GM12878 (cell line): ENCODE measurements at regions not wholly inside any gene's neighbourhood (a gene's known extent, or its start where the extent isn't known, plus 50 kb on each side); places are given as distances from the start of the nearest gene placed in this dataset.

Experiments
- ATAC-seq: fragments of 200-7000 bp; cut with Tn5 transposase; 3 replicates; pipeline ENCODE4 v1.9.1; 2020; ENCODE audit warnings: mild to moderate bottlenecking, moderate library complexity
- BruUV-seq: library from RNA; stranded (reverse); fragments of 400-500 nt; replicated peaks from 2 replicates; lab custom pipeline; 2021; lab: Mats Ljungman, UMichigan
- CTCF ChIA-PET: fragments of 300-600 bp; sonication (Branson Sonifier 250); formaldehyde crosslinking; extraction: SDS; loops from one replicate; lab custom pipeline; 2021; ENCODE audit warnings: inconsistent platforms; lab: Yijun Ruan, JAX
- POLR2A ChIA-PET: fragments of 350-600 bp; formaldehyde crosslinking; extraction: SDS; loops from one replicate; lab custom pipeline; 2021; ENCODE audit warnings: inconsistent platforms; lab: Charles Lee
- RAD21 ChIA-PET: fragments of 300-600 bp; sonication (Branson Sonifier 250); formaldehyde crosslinking; loops from one replicate; lab custom pipeline; 2023; ENCODE audit warnings: antibody characterized with exemption; ENCODE audit not compliant: unreplicated experiment; lab: Charles Lee
- SMC1A ChIA-PET: fragments of 300-600 bp; sonication (Branson Sonifier 250); formaldehyde crosslinking; loops from one replicate; lab custom pipeline; 2023; ENCODE audit not compliant: unreplicated experiment, uncharacterized antibody; lab: Charles Lee
- DNase-seq: peaks from one replicate; pipeline ENCODE4 v3.0.0-alpha.2; 2011; ENCODE audit warnings: low read depth, low spot score
- FAIRE-seq: peaks from 3 replicates; lab custom pipeline; 2011; peaks lifted over from hg19 to GRCh38; lab: Jason Lieb, UNC
- H2AFZ ChIP-seq: 2 replicates; pipeline ENCODE4 v1.6.0; 2011; ENCODE audit warnings: low read depth, low read length, control low read depth; ENCODE audit not compliant: control insufficient read depth
- H3K27ac ChIP-seq: 2 replicates; pipeline ENCODE4 v1.5.1; 2011; ENCODE audit warnings: control low read depth; ENCODE audit not compliant: control insufficient read depth, insufficient read depth
- H3K27me3 ChIP-seq, 2 experiments: replicated peaks in 1 of 2; 2 replicates each; pipeline versions ENCODE4 v1.6.0 to v1.6.1; 2011; ENCODE audit warnings: low read length in 1 of 2; ENCODE audit not compliant: control insufficient read depth in 2 of 2, insufficient read depth in 2 of 2
- H3K36me3 ChIP-seq, 2 experiments: 2 replicates each; pipeline ENCODE4 v1.5.1; 2011; ENCODE audit warnings: low read length in 1 of 2; ENCODE audit not compliant: control insufficient read depth in 2 of 2, insufficient read depth in 2 of 2
- H3K4me1 ChIP-seq: 2 replicates; pipeline ENCODE4 v1.6.1; 2011; ENCODE audit warnings: mild to moderate bottlenecking, low read length, moderate library complexity, mixed read lengths; ENCODE audit not compliant: control insufficient read depth, insufficient read depth
- H3K4me2 ChIP-seq: 2 replicates; pipeline ENCODE4 v1.6.0; 2011; ENCODE audit warnings: control low read depth; ENCODE audit not compliant: control insufficient read depth, insufficient read depth
- H3K4me3 ChIP-seq: fragments of 200-600 bp; sonication (generic); 2 replicates; pipeline ENCODE4 v1.5.1; 2016
- H3K79me2 ChIP-seq: 2 replicates; pipeline ENCODE4 v1.6.0; 2011; ENCODE audit warnings: low read length; ENCODE audit not compliant: control insufficient read depth, insufficient read depth
- H3K9ac ChIP-seq: 2 replicates; pipeline ENCODE4 v1.8.0; 2011; ENCODE audit warnings: low read length, control low read depth, mixed read lengths; ENCODE audit not compliant: control insufficient read depth, insufficient read depth
- H3K9me3 ChIP-seq: replicated peaks from 3 replicates; pipeline ENCODE4 v1.5.1; 2011; ENCODE audit warnings: mild to moderate bottlenecking, low read length; ENCODE audit not compliant: control insufficient read depth, insufficient read depth
- H4K20me1 ChIP-seq: 2 replicates; pipeline ENCODE4 v1.6.0; 2011; ENCODE audit not compliant: control insufficient read depth, insufficient read depth
- BHLHE40 ChIP-seq, 2 experiments: fragments of 450-650 bp in 1 of 2; IDR thresholded peaks; 2 replicates each; pipeline ENCODE4 v1.6.1; 2011 to 2017; ENCODE audit warnings: low read depth in 2 of 2, borderline replicate concordance in 1 of 2, improper control_type of control experiment in 1 of 2, low read length in 1 of 2, mild to moderate bottlenecking in 1 of 2
- DPF2 ChIP-seq: fragments of 450-650 bp; IDR thresholded peaks from 2 replicates; pipeline ENCODE4 v1.6.1; 2017; ENCODE audit warnings: mild to moderate bottlenecking
- KAT2A ChIP-seq: conservative IDR thresholded peaks from 2 replicates; pipeline ENCODE4 v1.6.1; 2011; ENCODE audit warnings: low read depth, low read length; ENCODE audit not compliant: control insufficient read depth
- NFIC ChIP-seq: IDR thresholded peaks from 2 replicates; pipeline ENCODE4 v1.6.1; 2012; ENCODE audit warnings: low read depth, mild to moderate bottlenecking, inconsistent platforms, low read length, moderate library complexity
- POU2F2 ChIP-seq: IDR thresholded peaks from 3 replicates; pipeline ENCODE4 v1.6.1; 2011; ENCODE audit warnings: low read depth, mild to moderate bottlenecking, low read length, borderline replicate concordance
- SIX5 ChIP-seq: IDR thresholded peaks from 2 replicates; pipeline ENCODE4 v1.6.1; 2011; ENCODE audit warnings: mild to moderate bottlenecking, low read depth, low read length, moderate library complexity; ENCODE audit not compliant: severe bottlenecking
- SMAD5 ChIP-seq: IDR thresholded peaks from 2 replicates; pipeline ENCODE4 v1.6.1; 2016; ENCODE audit warnings: antibody characterized with exemption, low read depth
- TCF12 ChIP-seq: IDR thresholded peaks from 2 replicates; pipeline ENCODE4 v1.6.1; 2011; ENCODE audit warnings: low read depth, mild to moderate bottlenecking, low read length
- WGBS: methylation state at CpG from one replicate; pipeline ENCODE4 v1.1.6; 2016; ENCODE audit warnings: low lambda C conversion rate; ENCODE audit not compliant: insufficient replicate concordance, insufficient coverage; ENCODE audit errors: missing lambda C conversion rate; 5-methylcytosine and 5-hydroxymethylcytosine counted together
- in situ Hi-C: fragments of 300-500 bp; cut with MboI; formaldehyde crosslinking; loops from 9 replicates; pipeline ENCODE4 v1.14.3; 2018; ENCODE audit warnings: mixed read lengths
- intact Hi-C: fragments of 100-400 bp; cut with micrococcal nuclease; formaldehyde crosslinking; loops from one replicate; pipeline ENCODE4 v1.14.2; 2022; ENCODE audit not compliant: unreplicated experiment
- TF ChIP-seq, protein P1 (sequence below): fragments of 450-650 bp; formaldehyde crosslinking; IDR thresholded peaks from 2 replicates; pipeline ENCODE4 v1.5.0; 2022; ENCODE audit warnings: mild to moderate bottlenecking, missing genetic modification characterization
- TF ChIP-seq, protein P2 (sequence below): fragments of 450-650 bp; IDR thresholded peaks from 2 replicates; pipeline ENCODE4 v1.6.1; 2017; ENCODE audit warnings: mild to moderate bottlenecking
- TF ChIP-seq, protein P3 (sequence below): fragments of 450-650 bp; IDR thresholded peaks from 2 replicates; pipeline ENCODE4 v1.6.1; 2016; ENCODE audit warnings: mild to moderate bottlenecking

DNA sequence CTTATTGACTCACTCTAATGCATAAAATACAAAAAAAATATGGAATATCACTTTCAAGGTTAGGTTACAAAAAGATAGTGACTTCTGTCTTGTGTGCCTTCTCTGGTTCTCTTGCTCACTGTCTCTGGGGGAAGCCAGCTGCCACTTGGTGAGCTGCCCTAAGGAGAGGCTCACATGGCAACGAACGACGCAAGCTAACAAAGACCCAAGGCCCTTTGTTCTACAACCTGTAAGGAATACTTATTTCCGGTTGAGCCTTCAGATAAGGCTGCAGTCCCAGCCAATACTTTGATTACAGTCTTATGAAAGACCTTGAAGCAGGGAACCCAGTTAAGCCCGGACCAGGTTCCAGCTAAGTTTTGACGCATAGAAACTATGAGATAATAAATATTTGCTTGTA lies 242.4 kb upstream of the TBX3 start:
- Histone ChIP-seq H3K4me1 (no peaks in the 10 kb centered on the region), H3K27ac (no peak overlapping the region), H3K27me3 (no peaks in the 10 kb centered on the region), H3K36me3 (no peaks in the 10 kb centered on the region), H3K79me2 (no peaks in the 10 kb centered on the region), H2AFZ (no peak overlapping the region), H3K4me2 (no peak overlapping the region), H4K20me1 (no peaks in the 10 kb centered on the region), H3K9ac (no peak overlapping the region), H3K4me3 (no peak overlapping the region), H3K9me3 (no peaks in the 10 kb centered on the region)
- ChIA-PET SMC1A (interaction anchor here (0.9 kb wide), 1 partner anchor 81 kb away, joined by 3 read pairs; no protein-coding TSS in a partner anchor), RAD21 (no interaction called here), POLR2A (no interaction called here), CTCF (no interaction called here)
- in situ Hi-C loops: no loop called here
- DNase-seq (no peak), FAIRE-seq (no peak), ATAC-seq (no peak)
- intact Hi-C loops: no loop called here
- 64% methylated on average over 6 of the region's 6 CpGs for WGBS
- TF ChIP-seq NFIC (no peak), KAT2A (no peak), DPF2 (no peak), POU2F2 (no peak)
- no TSS peak for BruUV-seq

DNA sequence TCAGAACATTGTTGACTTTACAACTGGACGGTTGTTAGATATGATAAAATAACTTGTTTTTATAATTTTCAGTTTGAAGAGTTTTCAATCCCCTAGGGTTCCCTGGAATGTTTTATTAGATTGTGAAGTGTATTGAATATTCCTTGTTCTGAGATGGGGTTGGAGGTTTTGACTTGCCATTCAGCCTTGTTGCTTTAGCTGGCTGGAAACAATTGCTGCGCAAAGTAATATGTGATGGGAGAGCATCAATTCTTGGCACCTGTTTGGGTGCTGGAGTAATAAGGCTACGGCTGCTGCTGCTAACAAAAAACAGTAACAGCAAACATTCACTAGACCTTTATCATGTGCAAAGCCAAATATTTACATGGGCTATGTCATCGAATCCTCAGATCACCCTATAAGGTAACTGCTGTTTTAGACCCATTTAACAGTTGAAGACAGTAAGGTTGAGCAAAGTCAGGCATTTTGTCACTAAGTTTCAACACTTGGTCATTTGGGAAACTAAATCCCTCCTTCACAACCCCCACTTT lies 241.0 kb upstream of the TBX3 start:
- H3K9me3 ChIP-seq: no peaks in the 10 kb centered on the region
- H3K4me2 ChIP-seq: no peak overlapping the region
- ChIA-PET SMC1A (no interaction called here), CTCF (no interaction called here), RAD21 (no interaction called here), POLR2A (no interaction called here)
- H2AFZ ChIP-seq: no peak overlapping the region
- H3K4me1 ChIP-seq: no peaks in the 10 kb centered on the region
- WGBS: 62% methylated on average over 4 of the region's 4 CpGs
- H3K9ac ChIP-seq: no peak overlapping the region
- ATAC-seq: no peak
- in situ Hi-C loops: no loop called here
- DNase-seq: no peak
- no peak overlapping the region for H3K4me3 ChIP-seq
- H3K27me3 ChIP-seq: no peaks in the 10 kb centered on the region
- no peaks in the 10 kb centered on the region for H4K20me1 ChIP-seq
- intact Hi-C loops: no loop called here
- no peak for FAIRE-seq
- H3K79me2 ChIP-seq: no peaks in the 10 kb centered on the region
- H3K27ac ChIP-seq: no peak overlapping the region
- no peaks in the 10 kb centered on the region for H3K36me3 ChIP-seq
- BruUV-seq: no TSS peak
- TF ChIP-seq, protein P1, sequence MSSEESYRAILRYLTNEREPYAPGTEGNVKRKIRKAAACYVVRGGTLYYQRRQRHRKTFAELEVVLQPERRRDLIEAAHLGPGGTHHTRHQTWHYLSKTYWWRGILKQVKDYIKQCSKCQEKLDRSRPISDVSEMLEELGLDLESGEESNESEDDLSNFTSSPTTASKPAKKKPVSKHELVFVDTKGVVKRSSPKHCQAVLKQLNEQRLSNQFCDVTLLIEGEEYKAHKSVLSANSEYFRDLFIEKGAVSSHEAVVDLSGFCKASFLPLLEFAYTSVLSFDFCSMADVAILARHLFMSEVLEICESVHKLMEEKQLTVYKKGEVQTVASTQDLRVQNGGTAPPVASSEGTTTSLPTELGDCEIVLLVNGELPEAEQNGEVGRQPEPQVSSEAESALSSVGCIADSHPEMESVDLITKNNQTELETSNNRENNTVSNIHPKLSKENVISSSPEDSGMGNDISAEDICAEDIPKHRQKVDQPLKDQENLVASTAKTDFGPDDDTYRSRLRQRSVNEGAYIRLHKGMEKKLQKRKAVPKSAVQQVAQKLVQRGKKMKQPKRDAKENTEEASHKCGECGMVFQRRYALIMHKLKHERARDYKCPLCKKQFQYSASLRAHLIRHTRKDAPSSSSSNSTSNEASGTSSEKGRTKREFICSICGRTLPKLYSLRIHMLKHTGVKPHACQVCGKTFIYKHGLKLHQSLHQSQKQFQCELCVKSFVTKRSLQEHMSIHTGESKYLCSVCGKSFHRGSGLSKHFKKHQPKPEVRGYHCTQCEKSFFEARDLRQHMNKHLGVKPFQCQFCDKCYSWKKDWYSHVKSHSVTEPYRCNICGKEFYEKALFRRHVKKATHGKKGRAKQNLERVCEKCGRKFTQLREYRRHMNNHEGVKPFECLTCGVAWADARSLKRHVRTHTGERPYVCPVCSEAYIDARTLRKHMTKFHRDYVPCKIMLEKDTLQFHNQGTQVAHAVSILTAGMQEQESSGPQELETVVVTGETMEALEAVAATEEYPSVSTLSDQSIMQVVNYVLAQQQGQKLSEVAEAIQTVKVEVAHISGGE: no peak
- TF ChIP-seq, protein P2, sequence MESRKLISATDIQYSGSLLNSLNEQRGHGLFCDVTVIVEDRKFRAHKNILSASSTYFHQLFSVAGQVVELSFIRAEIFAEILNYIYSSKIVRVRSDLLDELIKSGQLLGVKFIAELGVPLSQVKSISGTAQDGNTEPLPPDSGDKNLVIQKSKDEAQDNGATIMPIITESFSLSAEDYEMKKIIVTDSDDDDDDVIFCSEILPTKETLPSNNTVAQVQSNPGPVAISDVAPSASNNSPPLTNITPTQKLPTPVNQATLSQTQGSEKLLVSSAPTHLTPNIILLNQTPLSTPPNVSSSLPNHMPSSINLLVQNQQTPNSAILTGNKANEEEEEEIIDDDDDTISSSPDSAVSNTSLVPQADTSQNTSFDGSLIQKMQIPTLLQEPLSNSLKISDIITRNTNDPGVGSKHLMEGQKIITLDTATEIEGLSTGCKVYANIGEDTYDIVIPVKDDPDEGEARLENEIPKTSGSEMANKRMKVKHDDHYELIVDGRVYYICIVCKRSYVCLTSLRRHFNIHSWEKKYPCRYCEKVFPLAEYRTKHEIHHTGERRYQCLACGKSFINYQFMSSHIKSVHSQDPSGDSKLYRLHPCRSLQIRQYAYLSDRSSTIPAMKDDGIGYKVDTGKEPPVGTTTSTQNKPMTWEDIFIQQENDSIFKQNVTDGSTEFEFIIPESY: no peak
- no peak for TF ChIP-seq TCF12
- TF ChIP-seq, protein P3, sequence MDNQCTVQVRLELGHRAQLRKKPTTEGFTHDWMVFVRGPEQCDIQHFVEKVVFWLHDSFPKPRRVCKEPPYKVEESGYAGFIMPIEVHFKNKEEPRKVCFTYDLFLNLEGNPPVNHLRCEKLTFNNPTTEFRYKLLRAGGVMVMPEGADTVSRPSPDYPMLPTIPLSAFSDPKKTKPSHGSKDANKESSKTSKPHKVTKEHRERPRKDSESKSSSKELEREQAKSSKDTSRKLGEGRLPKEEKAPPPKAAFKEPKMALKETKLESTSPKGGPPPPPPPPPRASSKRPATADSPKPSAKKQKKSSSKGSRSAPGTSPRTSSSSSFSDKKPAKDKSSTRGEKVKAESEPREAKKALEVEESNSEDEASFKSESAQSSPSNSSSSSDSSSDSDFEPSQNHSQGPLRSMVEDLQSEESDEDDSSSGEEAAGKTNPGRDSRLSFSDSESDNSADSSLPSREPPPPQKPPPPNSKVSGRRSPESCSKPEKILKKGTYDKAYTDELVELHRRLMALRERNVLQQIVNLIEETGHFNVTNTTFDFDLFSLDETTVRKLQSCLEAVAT: no peak
- no peak for TF ChIP-seq KAT2A
- no peak for TF ChIP-seq SMAD5
- no peak for TF ChIP-seq SIX5
- TF ChIP-seq BHLHE40 (IDR thresholded peaks at IDR 0.05; ENCODE audit: borderline replicate concordance in 1 of 2, low read depth in 2 of 2, low read length in 1 of 2): no peak
